ENCODE measurements at regions not wholly inside any gene's neighbourhood (a gene's known extent, or its start where the extent isn't known, plus 50 kb on each side); places are given as distances from the start of the nearest gene placed in this dataset.

- no peak overlapping the region for H3K27ac ChIP-seq (ENCODE audit: low read depth, low read length)
- H3K9me3 ChIP-seq (ENCODE audit: control insufficient read depth, insufficient read depth, low read length): peaks cover 17% of the 10 kb centered on the region; the same call in 1 of the 2 replicates
- H3K36me3 ChIP-seq (ENCODE audit: control insufficient read depth, insufficient read depth, low read length): no peaks in the 10 kb centered on the region
- H3K4me1 ChIP-seq (ENCODE audit: control insufficient read depth, insufficient read depth, low read length): peaks cover 13% of the 10 kb centered on the region
- no peak overlapping the region for H3K4me3 ChIP-seq (ENCODE audit: low read depth, low read length)
- H3K9ac ChIP-seq (ENCODE audit: low read depth, low read length): no peak overlapping the region
- no peaks in the 10 kb centered on the region for H3K27me3 ChIP-seq (ENCODE audit: control insufficient read depth, insufficient read depth, low read length)
These were observed 176.0 kb upstream of the NAMPT start for GRCh38 chr7:106460792-106461254.

- peaks cover 17% of the 10 kb centered on the region; the same call in 1 of the 2 replicates for H3K9me3 ChIP-seq (ENCODE audit: control insufficient read depth, insufficient read depth, low read length)
- no peak overlapping the region for H3K27ac ChIP-seq (ENCODE audit: low read depth, low read length)
These were observed 174.8 kb upstream of the NAMPT start for GRCh38 chr7:106459397-106460072.

DNA sequence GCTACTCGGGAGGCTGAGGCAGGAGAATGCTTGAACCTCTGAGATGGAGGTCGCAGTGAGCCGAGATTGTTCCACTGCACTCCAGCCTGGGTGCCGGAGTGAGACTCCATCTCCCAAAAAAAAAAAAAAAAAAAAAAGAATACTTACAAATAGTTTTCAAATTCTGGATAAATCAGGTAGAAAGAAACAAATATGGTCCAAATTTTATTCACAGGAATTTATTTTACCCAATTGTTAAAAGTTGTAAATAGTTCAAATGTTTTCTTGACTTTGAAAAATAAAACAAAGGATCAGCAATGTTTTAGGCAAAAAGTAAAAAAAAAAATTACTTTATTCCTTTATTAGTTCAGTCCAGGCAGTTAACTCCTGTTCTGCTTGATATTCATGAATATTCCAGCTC, 172.9 kb upstream of the NAMPT start:
- Histone ChIP-seq H3K27me3 (ENCODE audit: control insufficient read depth, insufficient read depth, low read length) (no peaks in the 10 kb centered on the region), H3K36me3 (ENCODE audit: control insufficient read depth, insufficient read depth, low read length) (no peaks in the 10 kb centered on the region), H3K9me3 (ENCODE audit: control insufficient read depth, insufficient read depth, low read length) (peaks cover 29% of the 10 kb centered on the region), H3K4me1 (ENCODE audit: control insufficient read depth, insufficient read depth, low read length) (0 out of 2 replicates have a peak, but pooled peaks cover 5% of the 10 kb centered on the region), H3K9ac (ENCODE audit: low read depth, low read length) (no peak overlapping the region), H3K27ac (ENCODE audit: low read depth, low read length) (no peak overlapping the region), H3K4me3 (ENCODE audit: low read depth, low read length) (no peak overlapping the region)

More at GRCh38 chr7:106459397-106460072, 174.8 kb upstream of the NAMPT start:
- Histone ChIP-seq H3K36me3 (ENCODE audit: control insufficient read depth, insufficient read depth, low read length) (no peaks in the 10 kb centered on the region), H3K4me3 (ENCODE audit: low read depth, low read length) (no peak overlapping the region), H3K9ac (ENCODE audit: low read depth, low read length) (no peak overlapping the region), H3K4me1 (ENCODE audit: control insufficient read depth, insufficient read depth, low read length) (peaks cover 13% of the 10 kb centered on the region), H3K27me3 (ENCODE audit: control insufficient read depth, insufficient read depth, low read length) (no peaks in the 10 kb centered on the region)

DNA sequence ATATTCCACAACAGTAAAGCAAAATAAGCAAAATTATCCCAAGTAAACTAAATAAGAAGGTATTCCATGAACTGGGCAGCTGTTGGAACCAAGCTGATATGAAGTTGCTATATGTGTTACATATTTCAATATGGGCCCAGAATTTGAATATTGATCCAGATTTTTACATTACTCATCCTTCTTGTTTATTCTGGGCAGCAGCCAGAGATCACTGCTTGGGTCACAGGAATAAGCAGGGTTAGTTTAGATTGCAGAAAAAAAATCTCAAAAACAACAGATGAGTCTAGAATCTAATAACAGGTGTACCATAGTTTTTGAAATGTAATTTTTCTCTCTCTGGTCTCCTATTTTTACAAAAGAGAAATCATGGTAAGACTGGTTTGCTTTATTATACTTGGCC, 171.5 kb upstream of the NAMPT start:
- Histone ChIP-seq H3K36me3 (ENCODE audit: control insufficient read depth, insufficient read depth, low read length) (no peaks in the 10 kb centered on the region), H3K9ac (ENCODE audit: low read depth, low read length) (no peak overlapping the region), H3K4me3 (ENCODE audit: low read depth, low read length) (no peak overlapping the region), H3K27me3 (ENCODE audit: control insufficient read depth, insufficient read depth, low read length) (no peaks in the 10 kb centered on the region), H3K27ac (ENCODE audit: low read depth, low read length) (no peak overlapping the region), H3K4me1 (ENCODE audit: control insufficient read depth, insufficient read depth, low read length) (0 out of 2 replicates have a peak, but pooled peaks cover 3% of the 10 kb centered on the region), H3K9me3 (ENCODE audit: control insufficient read depth, insufficient read depth, low read length) (peaks cover 43% of the 10 kb centered on the region)

DNA sequence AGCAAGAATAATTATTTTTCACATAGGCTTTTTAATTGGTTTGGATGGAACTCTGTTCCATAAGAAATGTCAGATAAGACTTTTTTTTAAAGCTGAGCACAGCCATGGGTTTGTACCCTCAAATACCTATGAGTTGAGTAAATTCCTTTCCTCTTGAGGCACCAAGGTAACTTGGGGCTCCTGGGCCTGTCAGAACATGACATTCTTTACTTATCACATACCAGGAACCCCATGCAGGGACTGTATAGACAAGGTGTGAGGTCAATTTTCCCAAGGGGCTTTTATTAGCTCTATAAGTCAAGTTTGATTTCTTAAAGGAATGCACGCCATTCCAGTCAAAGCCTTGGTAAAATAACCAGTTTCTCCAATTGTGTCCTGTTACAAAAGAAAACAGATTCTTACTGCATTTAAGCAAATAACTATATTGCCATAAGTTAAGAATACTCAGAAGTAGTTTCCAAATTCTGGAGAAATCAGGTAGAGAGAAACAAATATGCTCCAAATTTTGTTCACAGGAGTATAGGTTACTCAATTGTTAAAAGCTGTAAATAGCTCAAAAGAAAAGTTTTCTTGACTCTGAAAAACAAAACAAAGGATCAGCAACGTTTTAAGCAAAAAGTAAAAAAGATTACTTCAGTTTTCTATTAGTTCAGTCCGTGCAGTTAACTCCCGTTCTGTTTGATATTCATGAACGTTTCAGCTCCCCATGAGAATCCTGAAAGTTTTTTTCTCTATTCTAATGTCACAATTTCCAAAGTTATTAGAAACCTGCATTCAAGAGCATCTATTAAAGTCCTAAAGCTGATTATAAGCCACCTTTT, 167.5 kb upstream of the NAMPT start:
- Histone ChIP-seq H3K4me1 (ENCODE audit: control insufficient read depth, insufficient read depth, low read length) (no peaks in the 10 kb centered on the region), H3K9ac (ENCODE audit: low read depth, low read length) (no peak overlapping the region), H3K36me3 (ENCODE audit: control insufficient read depth, insufficient read depth, low read length) (no peaks in the 10 kb centered on the region), H3K4me3 (ENCODE audit: low read depth, low read length) (no peak overlapping the region), H3K27me3 (ENCODE audit: control insufficient read depth, insufficient read depth, low read length) (no peaks in the 10 kb centered on the region), H3K9me3 (ENCODE audit: control insufficient read depth, insufficient read depth, low read length) (peaks cover 48% of the 10 kb centered on the region), H3K27ac (ENCODE audit: low read depth, low read length) (no peak overlapping the region)

- Histone ChIP-seq H3K27ac (ENCODE audit: low read depth, low read length) (no peak overlapping the region), H3K9me3 (ENCODE audit: control insufficient read depth, insufficient read depth, low read length) (peaks cover 48% of the 10 kb centered on the region), H3K36me3 (ENCODE audit: control insufficient read depth, insufficient read depth, low read length) (no peaks in the 10 kb centered on the region), H3K4me1 (ENCODE audit: control insufficient read depth, insufficient read depth, low read length) (no peaks in the 10 kb centered on the region), H3K9ac (ENCODE audit: low read depth, low read length) (no peak overlapping the region), H3K27me3 (ENCODE audit: control insufficient read depth, insufficient read depth, low read length) (no peaks in the 10 kb centered on the region), H3K4me3 (ENCODE audit: low read depth, low read length) (no peak overlapping the region)
These were observed 166.4 kb upstream of the NAMPT start for GRCh38 chr7:106451171-106451570.

- peaks cover 45% of the 10 kb centered on the region for H3K9me3 ChIP-seq (ENCODE audit: control insufficient read depth, insufficient read depth, low read length)
- H3K9ac ChIP-seq (ENCODE audit: low read depth, low read length): no peak overlapping the region
- no peak overlapping the region for H3K4me3 ChIP-seq (ENCODE audit: low read depth, low read length)
- H3K27me3 ChIP-seq (ENCODE audit: control insufficient read depth, insufficient read depth, low read length): no peaks in the 10 kb centered on the region
- H3K36me3 ChIP-seq (ENCODE audit: control insufficient read depth, insufficient read depth, low read length): no peaks in the 10 kb centered on the region
- H3K27ac ChIP-seq (ENCODE audit: low read depth, low read length): no peak overlapping the region
- H3K4me1 ChIP-seq (ENCODE audit: control insufficient read depth, insufficient read depth, low read length): no peaks in the 10 kb centered on the region
These were observed 165.9 kb upstream of the NAMPT start for GRCh38 chr7:106450716-106451115.

GRCh38 chr7:106448992-106449859, 164.4 kb upstream of the NAMPT start:
- Histone ChIP-seq H3K9me3 (ENCODE audit: control insufficient read depth, insufficient read depth, low read length) (peaks cover 45% of the 10 kb centered on the region), H3K4me1 (ENCODE audit: control insufficient read depth, insufficient read depth, low read length) (no peaks in the 10 kb centered on the region), H3K36me3 (ENCODE audit: control insufficient read depth, insufficient read depth, low read length) (no peaks in the 10 kb centered on the region), H3K4me3 (ENCODE audit: low read depth, low read length) (no peak overlapping the region), H3K27me3 (ENCODE audit: control insufficient read depth, insufficient read depth, low read length) (no peaks in the 10 kb centered on the region), H3K27ac (ENCODE audit: low read depth, low read length) (no peak overlapping the region), H3K9ac (ENCODE audit: low read depth, low read length) (no peak overlapping the region)

DNA sequence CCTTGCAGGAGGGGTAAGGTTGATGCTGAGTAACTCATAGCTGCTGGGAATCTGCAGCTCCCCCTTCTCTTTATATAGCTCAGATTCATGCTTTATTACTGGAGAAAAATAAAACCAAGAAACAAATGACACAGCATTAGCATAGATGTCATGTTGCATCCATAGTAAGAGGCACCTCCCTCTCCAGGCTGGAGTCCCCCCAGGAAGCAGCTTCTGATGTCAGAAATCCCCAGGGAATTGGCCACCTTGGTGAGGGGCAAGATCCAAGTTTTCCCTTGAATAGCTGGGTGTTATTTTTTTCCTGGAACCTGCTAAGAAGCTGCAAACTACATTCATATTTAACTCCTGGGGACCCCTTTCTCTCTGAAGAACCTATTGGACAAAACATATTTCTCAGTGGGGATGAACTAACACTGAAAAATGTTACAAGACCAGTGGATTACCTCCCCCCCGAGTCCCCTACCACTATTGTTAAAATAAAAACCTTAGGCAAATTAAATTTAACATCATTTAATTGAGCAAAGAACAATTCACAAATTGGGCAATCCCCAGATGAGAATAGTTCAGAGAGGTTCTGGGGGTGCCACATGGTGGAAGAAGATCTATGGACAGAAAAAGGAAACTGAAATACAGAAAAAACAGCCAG, 163.7 kb upstream of the NAMPT start:
- H3K4me1 ChIP-seq (ENCODE audit: control insufficient read depth, insufficient read depth, low read length): no peaks in the 10 kb centered on the region
- H3K27me3 ChIP-seq (ENCODE audit: control insufficient read depth, insufficient read depth, low read length): no peaks in the 10 kb centered on the region
- peaks cover 40% of the 10 kb centered on the region for H3K9me3 ChIP-seq (ENCODE audit: control insufficient read depth, insufficient read depth, low read length)
- H3K36me3 ChIP-seq (ENCODE audit: control insufficient read depth, insufficient read depth, low read length): no peaks in the 10 kb centered on the region
- H3K4me3 ChIP-seq (ENCODE audit: low read depth, low read length): no peak overlapping the region
- no peak overlapping the region for H3K9ac ChIP-seq (ENCODE audit: low read depth, low read length)
- no peak overlapping the region for H3K27ac ChIP-seq (ENCODE audit: low read depth, low read length)

DNA sequence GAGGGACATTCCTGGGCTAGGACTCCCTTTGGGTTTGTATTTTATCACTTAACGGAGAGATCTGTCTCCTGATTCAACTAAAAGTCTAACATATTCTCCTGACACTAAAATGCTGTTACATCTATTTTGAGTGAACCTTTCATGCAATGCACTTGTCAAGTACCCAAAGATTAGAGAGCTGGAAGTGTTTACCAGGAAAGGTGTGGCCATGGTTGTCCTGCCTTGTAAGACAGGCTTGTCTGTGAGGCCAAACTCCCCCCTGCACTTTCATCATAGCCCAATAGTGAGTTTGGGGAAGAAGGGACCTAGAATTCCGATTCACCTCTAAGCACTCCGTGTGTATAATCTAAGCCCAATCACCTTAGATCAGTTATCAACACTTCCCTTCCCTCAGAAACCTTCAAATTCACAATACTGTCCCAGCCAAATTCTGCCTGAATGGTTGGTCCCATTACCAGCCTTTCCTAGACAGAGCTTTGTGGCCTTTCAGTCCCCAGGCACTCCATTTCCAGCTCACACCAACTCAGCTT, 162.6 kb upstream of the NAMPT start:
- Histone ChIP-seq H3K9me3 (ENCODE audit: control insufficient read depth, insufficient read depth, low read length) (peaks cover 31% of the 10 kb centered on the region), H3K27ac (ENCODE audit: low read depth, low read length) (no peak overlapping the region), H3K36me3 (ENCODE audit: control insufficient read depth, insufficient read depth, low read length) (no peaks in the 10 kb centered on the region), H3K9ac (ENCODE audit: low read depth, low read length) (no peak overlapping the region), H3K4me3 (ENCODE audit: low read depth, low read length) (no peak overlapping the region), H3K27me3 (ENCODE audit: control insufficient read depth, insufficient read depth, low read length) (no peaks in the 10 kb centered on the region), H3K4me1 (ENCODE audit: control insufficient read depth, insufficient read depth, low read length) (no peaks in the 10 kb centered on the region)

Measured in HUES48 (cell line).